HFFc6 (cell line): ENCODE measurements at regions not wholly inside any gene's neighbourhood (a gene's known extent, or its start where the extent isn't known, plus 50 kb on each side); places are given as distances from the start of the nearest gene placed in this dataset.

ENCODE experiments used
- DNase-seq: peaks from one replicate; pipeline ENCODE4 v3.0.0-alpha.2; 2018
- H3K27ac Mint-ChIP-seq: 2 replicates; pipeline ENCODE4 v1.8.0; 2020; ENCODE audit warnings: mild to moderate bottlenecking, mixed read lengths
- H3K27me3 Mint-ChIP-seq: 2 replicates; pipeline ENCODE4 v1.8.0; 2021; ENCODE audit warnings: mild to moderate bottlenecking, moderate library complexity, mixed read lengths; ENCODE audit not compliant: insufficient read depth
- H3K36me3 Mint-ChIP-seq: 2 replicates; pipeline ENCODE4 v1.8.0; 2021; ENCODE audit warnings: low read depth, mixed read lengths
- H3K4me1 Mint-ChIP-seq: 2 replicates; pipeline ENCODE4 v1.8.0; 2020; ENCODE audit warnings: low read depth, mixed read lengths
- H3K4me3 Mint-ChIP-seq: 2 replicates; pipeline ENCODE4 v1.8.0; 2020; ENCODE audit warnings: mild to moderate bottlenecking, moderate library complexity, mixed read lengths
- H3K9me3 Mint-ChIP-seq: 2 replicates; pipeline ENCODE4 v1.8.0; 2020; ENCODE audit warnings: mild to moderate bottlenecking, mixed read lengths
- TF ChIP-seq, protein P1 (sequence below): fragments of 200-600 bp; sonication (generic); IDR thresholded peaks from 2 replicates; pipeline ENCODE4 v1.5.0; 2021; ENCODE audit warnings: antibody characterized with exemption, mild to moderate bottlenecking

DNA sequence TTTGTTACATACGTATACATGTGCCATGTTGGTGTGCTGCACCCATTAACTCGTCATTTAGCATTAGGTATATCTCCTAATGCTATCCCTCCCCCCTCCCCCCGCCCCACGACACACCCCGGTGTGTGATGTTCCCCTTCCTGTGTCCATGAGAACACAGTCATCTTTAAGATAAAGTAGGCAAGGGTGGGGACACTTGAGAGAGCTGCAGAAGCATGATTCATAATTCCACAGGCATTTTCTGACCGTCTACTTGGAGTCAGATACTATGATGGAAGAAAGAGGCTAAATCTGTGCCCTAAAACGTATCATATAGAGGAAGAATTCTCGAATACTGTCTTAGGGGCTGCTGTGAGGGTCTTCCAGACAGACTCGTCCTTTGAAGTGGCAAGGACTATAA is 145.9 kb upstream of the VASH1 start:
- Mint-ChIP-seq H3K36me3 (no peaks in the 10 kb centered on the region), H3K4me1 (no peaks in the 10 kb centered on the region), H3K27ac (no peak overlapping the region), H3K4me3 (no peak overlapping the region), H3K9me3 (no peaks in the 10 kb centered on the region), H3K27me3 (peaks cover 8% of the 10 kb centered on the region)
- TF ChIP-seq, protein P1, sequence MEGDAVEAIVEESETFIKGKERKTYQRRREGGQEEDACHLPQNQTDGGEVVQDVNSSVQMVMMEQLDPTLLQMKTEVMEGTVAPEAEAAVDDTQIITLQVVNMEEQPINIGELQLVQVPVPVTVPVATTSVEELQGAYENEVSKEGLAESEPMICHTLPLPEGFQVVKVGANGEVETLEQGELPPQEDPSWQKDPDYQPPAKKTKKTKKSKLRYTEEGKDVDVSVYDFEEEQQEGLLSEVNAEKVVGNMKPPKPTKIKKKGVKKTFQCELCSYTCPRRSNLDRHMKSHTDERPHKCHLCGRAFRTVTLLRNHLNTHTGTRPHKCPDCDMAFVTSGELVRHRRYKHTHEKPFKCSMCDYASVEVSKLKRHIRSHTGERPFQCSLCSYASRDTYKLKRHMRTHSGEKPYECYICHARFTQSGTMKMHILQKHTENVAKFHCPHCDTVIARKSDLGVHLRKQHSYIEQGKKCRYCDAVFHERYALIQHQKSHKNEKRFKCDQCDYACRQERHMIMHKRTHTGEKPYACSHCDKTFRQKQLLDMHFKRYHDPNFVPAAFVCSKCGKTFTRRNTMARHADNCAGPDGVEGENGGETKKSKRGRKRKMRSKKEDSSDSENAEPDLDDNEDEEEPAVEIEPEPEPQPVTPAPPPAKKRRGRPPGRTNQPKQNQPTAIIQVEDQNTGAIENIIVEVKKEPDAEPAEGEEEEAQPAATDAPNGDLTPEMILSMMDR: no peak
- DNase-seq: no peak

DNA sequence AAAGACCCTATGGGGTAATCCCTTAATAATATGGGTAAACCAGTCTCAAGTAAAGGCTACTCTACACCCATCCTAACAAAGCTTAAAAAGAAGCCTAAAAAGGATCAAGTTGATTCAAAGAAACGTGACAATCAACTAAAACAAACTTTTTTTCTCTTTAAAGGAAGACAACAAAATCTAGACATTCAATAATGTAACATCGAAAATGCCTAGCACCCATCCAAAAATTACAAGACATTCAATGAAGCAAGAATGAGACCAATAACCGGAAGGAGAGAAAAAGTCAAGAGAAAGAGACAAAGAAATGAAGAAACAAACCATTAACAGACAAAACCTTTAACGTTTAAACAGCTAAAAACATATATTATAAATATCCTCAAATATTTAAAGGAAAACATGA is 143.8 kb upstream of the VASH1 start:
- no peak for DNase-seq
- Mint-ChIP-seq H3K9me3 (no peaks in the 10 kb centered on the region), H3K27ac (no peak overlapping the region), H3K4me1 (no peaks in the 10 kb centered on the region), H3K4me3 (no peak overlapping the region), H3K27me3 (peaks cover 8% of the 10 kb centered on the region), H3K36me3 (no peaks in the 10 kb centered on the region)
- TF ChIP-seq, protein P1: no peak

DNA sequence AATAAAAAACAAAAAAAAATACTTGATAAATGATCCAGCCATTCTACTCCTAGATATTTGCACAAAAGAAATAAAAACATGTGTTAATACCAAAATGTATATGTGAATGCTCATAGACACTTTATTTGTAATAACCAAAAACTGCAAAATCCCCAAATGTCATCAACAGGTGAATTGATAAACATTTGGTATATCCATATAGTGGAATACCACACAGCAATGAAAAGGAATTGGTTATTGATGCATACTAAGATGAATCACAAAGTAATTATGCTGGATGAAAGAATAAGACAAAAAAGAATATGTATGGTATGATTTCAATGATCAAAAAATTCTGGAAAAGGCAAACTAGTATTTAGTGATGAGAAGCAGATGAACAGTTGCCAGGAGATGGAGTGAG is 124.7 kb upstream of the VASH1 start:
- Mint-ChIP-seq H3K27me3 (peaks cover 26% of the 10 kb centered on the region), H3K36me3 (no peaks in the 10 kb centered on the region), H3K4me1 (no peaks in the 10 kb centered on the region), H3K9me3 (no peaks in the 10 kb centered on the region), H3K4me3 (no peak overlapping the region), H3K27ac (no peak overlapping the region)
- DNase-seq: no peak
- TF ChIP-seq, protein P1: no peak

DNA sequence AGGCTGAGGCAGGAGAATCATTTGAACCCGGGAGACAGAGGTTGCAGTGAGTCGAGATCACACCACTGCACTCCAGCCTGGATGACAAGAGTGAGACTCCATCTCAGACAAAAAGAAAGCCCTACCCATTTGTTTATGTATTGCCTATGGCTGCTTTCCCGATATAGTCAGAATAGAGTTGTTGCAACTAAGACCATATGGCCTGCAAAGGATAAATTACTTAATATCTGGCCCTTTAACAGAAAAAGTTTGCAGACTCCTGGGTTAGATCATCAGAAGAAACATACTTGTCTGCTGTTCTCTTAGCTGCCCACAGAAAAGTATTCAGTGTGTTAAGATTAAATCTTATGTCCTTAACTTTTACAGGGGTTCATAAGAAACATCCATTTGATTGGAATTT is 122.4 kb upstream of the VASH1 start:
- DNase-seq: no peak
- TF ChIP-seq, protein P1: no peak
- no peaks in the 10 kb centered on the region for H3K4me1 Mint-ChIP-seq

DNA sequence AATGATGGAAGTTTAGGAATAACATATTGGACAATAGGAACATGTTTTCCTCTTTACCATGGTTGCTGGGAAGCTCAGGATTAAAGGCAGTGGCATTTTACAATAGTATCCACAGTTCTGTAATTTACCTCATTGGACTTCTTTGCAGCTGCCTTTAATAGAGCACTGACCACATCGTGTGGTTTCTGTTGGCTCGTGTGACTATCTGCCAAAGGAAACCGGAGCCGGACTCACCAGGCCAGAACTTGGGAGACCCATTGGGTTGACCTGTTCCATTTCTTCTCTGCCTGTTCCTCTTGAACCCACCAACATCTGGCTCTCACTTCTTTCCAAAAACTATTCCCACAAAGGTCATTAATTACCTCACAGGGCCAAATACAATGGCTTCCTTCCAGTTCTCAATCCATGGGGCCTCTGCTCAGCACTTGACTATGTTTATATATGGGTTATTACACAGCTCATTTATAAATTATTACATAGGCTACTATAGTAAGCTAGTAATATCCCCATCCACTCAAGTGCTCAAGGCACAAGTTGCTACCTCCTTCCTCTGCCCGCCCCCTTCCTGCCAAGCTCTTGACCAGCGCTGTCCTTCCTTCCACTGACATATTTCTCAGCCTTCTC is 121.5 kb upstream of the VASH1 start:
- TF ChIP-seq, protein P1: no peak
- Mint-ChIP-seq H3K9me3 (no peaks in the 10 kb centered on the region), H3K27me3 (peaks cover 34% of the 10 kb centered on the region), H3K4me1 (no peaks in the 10 kb centered on the region), H3K4me3 (no peak overlapping the region), H3K27ac (no peak overlapping the region), H3K36me3 (no peaks in the 10 kb centered on the region)
- no peak for DNase-seq

More for the DNA sequence above, 122.4 kb upstream of the VASH1 start:
- Mint-ChIP-seq H3K36me3 (no peaks in the 10 kb centered on the region), H3K27me3 (peaks cover 31% of the 10 kb centered on the region), H3K4me3 (no peak overlapping the region), H3K9me3 (no peaks in the 10 kb centered on the region), H3K27ac (no peak overlapping the region)
